ENCODE measurements at regions not wholly inside any gene's neighbourhood (a gene's known extent, or its start where the extent isn't known, plus 50 kb on each side); places are given as distances from the start of the nearest gene placed in this dataset.

- no peak overlapping the region for H3K4me3 ChIP-seq (ENCODE audit: low read depth, low read length)
- TF ChIP-seq CTCF (IDR thresholded peaks at IDR 0.05; ENCODE audit: insufficient read depth, low read length): no peak
- DNase-seq (ENCODE audit: low read depth): no peak
Measured at GRCh38 chr2:181264441-181264840, 192.7 kb upstream of the ITGA4 start.

GRCh38 chr2:181266614-181267013 is 190.6 kb upstream of the ITGA4 start:
- H3K4me3 ChIP-seq (ENCODE audit: low read depth, low read length): no peak overlapping the region
- no peak for TF ChIP-seq CTCF (IDR thresholded peaks at IDR 0.05; ENCODE audit: insufficient read depth, low read length)
- no peak for DNase-seq (ENCODE audit: low read depth)

- DNase-seq (ENCODE audit: low read depth): no peak
- no peak overlapping the region for H3K4me3 ChIP-seq (ENCODE audit: low read depth, low read length)
- no peak for TF ChIP-seq CTCF (IDR thresholded peaks at IDR 0.05; ENCODE audit: insufficient read depth, low read length)
Measured at GRCh38 chr2:181268174-181268867, 188.9 kb upstream of the ITGA4 start.

- no peak overlapping the region for H3K4me3 ChIP-seq (ENCODE audit: low read depth, low read length)
- DNase-seq (ENCODE audit: low read depth): no peak
- TF ChIP-seq CTCF (IDR thresholded peaks at IDR 0.05; ENCODE audit: insufficient read depth, low read length): no peak
Measured at GRCh38 chr2:181273986-181274385, 183.2 kb upstream of the ITGA4 start.

- DNase-seq (ENCODE audit: low read depth): no peak
- TF ChIP-seq CTCF (IDR thresholded peaks at IDR 0.05; ENCODE audit: insufficient read depth, low read length): no peak
Measured at GRCh38 chr2:181275643-181276070, 181.5 kb upstream of the ITGA4 start.

GRCh38 chr2:181281206-181281832 is 175.9 kb upstream of the ITGA4 start:
- TF ChIP-seq CTCF (IDR thresholded peaks at IDR 0.05; ENCODE audit: insufficient read depth, low read length): no peak
- H3K4me3 ChIP-seq (ENCODE audit: low read depth, low read length): no peak overlapping the region
- DNase-seq (ENCODE audit: low read depth): no peak

More at GRCh38 chr2:181275643-181276070, 181.5 kb upstream of the ITGA4 start:
- H3K4me3 ChIP-seq (ENCODE audit: low read depth, low read length): no peak overlapping the region
